ENCODE measurements at regions not wholly inside any gene's neighbourhood (a gene's known extent, or its start where the extent isn't known, plus 50 kb on each side); places are given as distances from the start of the nearest gene placed in this dataset.
"Not testable (repeated sequence)": the region's sequence is repeated elsewhere in the genome, so short reads cannot be mapped to it uniquely, and the experiment has no call there.

DNA sequence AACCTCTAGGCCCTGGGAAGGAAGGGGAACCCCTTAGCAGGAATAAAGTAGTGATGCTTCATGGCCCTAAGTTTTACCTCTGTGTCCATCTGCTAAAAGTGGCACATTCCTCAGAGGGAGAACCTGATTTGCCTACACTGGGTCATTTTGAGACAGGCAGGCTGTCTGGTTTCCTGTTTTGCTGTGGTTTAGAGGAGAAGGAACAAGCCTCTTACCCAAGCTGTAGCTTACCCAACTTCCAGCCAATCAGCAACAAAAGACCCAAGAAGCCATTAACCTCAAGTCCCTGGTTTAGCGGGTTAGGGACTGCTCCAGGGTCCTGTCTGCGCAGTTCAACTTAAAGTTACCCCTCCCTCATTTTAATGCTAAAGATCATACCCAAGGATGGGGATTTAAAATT is 411.0 kb downstream of the MAT2B start:
- H3K4me3 ChIP-seq (ENCODE audit: low read length) = peak overlapping the region; percentile 21; the same call in 1 of the 2 replicates
- TF ChIP-seq ZNF274 (IDR thresholded peaks at IDR 0.05; ENCODE audit: low read depth, low read length) = no peak

DNA sequence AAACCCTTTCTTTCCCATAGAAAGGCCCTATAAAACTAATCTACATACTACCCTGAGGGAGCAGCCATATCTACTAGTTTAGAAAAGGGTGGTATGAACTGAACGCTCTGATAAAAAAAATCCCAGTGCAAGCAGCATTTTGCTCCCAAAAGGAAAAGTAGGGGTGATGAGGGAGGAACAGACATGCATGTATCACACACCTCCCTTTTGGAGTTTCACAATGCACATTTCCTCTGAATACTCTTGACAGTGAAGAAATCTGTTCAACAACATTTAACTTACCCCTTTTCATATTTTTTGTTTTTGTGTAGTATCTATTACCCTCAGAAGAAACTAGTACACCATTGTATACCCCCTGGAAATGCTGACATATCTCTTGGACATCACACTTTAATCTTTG is 411.4 kb downstream of the MAT2B start:
- TF ChIP-seq ZNF274 (IDR thresholded peaks at IDR 0.05; ENCODE audit: low read depth, low read length) = no peak
- peak overlapping the region; percentile 18; the same call in 1 of the 2 replicates for H3K4me3 ChIP-seq (ENCODE audit: low read length)

DNA sequence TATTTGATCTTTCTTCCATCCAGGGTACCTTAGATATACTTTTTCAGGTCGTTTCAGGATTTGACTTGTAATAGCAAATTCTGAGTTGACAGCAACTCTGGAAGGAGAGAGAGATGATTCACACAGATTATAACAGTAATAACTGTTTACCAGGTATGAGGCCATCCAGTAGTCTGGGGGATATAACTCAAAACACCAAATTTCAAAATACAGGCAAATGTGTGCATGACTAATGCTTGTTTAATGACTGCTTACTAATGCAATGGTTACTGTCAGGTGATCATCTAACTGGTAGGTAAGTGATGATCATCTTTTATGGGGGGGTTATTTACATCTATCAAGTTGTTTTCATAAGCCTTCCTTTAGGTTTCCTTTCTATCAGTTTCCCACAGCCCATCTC is 412.3 kb downstream of the MAT2B start:
- H3K4me3 ChIP-seq (ENCODE audit: low read length) = no peak overlapping the region
- no peak for TF ChIP-seq ZNF274 (IDR thresholded peaks at IDR 0.05; ENCODE audit: low read depth, low read length)

DNA sequence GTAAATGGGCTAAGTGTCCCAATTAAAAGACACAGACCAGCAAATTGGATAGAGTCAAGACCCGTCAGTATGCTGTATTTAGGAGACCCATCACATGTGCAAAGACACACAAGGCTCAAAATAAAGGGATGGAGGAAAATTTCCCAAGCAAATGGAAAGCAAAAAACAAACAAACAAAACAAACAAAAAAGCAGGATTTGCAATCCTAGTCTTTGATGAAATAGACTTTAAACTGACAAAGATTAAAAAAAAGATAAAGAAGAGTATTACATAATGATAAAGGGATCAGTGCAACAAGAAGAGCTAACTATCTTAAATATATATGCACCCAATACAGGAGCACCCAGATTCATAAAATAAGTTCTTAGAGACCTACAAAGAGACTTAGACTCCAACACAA is 429.6 kb downstream of the MAT2B start:
- H3K4me3 ChIP-seq (ENCODE audit: low read length) = not testable (repeated sequence)

DNA sequence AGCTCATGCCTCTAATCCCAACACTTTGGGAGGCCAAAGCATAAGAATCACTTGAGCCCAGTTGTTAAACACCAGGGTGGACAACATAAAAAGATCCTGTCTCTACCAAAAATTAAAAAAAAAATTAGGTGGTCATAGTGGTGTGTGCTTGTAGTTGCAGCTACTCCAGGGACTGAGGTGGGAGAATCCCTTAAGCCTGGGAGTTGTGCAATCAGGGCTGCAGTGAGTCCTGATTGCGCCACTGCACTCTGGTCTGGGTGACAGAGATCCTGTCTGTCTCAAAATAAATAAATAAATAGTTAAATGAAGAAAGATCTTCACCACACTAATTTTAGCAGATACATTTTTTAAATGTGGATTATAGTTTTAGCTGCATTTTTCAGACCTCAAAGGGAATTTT is 433.2 kb downstream of the MAT2B start:
- no peak overlapping the region for H3K4me3 ChIP-seq (ENCODE audit: low read length)
- no peak for TF ChIP-seq ZNF274 (IDR thresholded peaks at IDR 0.05; ENCODE audit: low read depth, low read length)

DNA sequence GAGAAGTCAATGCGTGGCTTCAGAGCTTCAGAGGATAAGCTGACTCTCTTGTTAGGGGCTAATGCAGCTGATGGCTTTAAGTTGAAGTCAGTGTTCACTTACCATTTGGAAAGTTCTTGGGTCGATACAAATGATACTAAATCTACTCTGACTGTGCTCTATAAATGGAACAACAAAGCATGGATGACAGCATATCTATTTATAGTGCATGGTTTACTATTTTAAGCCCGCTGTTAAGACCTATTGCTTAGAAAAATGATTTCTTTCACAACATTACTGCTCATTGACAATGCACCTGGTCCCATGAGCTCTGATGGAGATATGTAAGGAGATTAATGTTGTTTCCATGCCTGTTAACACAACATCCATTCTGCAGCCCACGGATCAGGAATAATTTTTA is 435.7 kb downstream of the MAT2B start:
- no peak for TF ChIP-seq ZNF274 (IDR thresholded peaks at IDR 0.05; ENCODE audit: low read depth, low read length)
- H3K4me3 ChIP-seq (ENCODE audit: low read length) = no peak overlapping the region

DNA sequence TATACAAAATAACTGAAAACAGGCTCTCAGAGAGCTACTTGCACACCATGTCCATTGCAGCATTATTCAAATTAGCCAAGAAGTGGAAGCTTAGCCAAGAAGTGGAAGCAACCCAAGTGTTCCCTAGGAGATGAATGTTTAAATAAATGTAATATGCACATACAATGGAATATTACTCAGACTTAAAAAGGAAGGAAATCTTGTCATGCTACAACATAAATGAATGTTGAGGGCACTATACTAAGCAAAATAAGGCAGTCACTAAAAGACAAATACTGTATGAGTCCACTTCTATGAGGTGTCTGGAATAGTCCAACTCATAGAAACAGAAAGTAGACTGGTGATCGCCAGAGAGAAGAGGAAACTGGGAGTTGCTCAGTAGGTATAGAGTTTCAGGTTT is 438.1 kb downstream of the MAT2B start:
- TF ChIP-seq ZNF274 (IDR thresholded peaks at IDR 0.05; ENCODE audit: low read depth, low read length) = no peak
- no peak overlapping the region for H3K4me3 ChIP-seq (ENCODE audit: low read length)

DNA sequence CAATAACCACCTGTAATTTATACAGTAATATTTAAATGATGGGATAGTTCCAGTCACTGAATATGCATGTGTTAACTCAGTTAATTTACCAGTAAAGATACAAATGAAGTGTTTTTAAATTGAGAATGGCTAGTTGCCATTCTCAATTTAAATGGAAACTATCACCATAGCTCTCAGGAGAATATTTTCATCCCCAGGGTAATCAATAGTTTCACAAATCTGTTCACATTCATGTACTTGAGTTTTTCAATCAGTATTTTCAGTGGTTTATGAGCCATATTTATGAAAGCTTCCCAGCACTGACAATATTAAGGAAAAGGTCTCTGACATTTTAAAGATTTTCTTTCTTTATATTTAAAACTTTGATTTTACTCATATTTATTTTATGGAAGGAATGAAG is 439.3 kb downstream of the MAT2B start:
- no peak for TF ChIP-seq ZNF274 (IDR thresholded peaks at IDR 0.05; ENCODE audit: low read depth, low read length)

DNA sequence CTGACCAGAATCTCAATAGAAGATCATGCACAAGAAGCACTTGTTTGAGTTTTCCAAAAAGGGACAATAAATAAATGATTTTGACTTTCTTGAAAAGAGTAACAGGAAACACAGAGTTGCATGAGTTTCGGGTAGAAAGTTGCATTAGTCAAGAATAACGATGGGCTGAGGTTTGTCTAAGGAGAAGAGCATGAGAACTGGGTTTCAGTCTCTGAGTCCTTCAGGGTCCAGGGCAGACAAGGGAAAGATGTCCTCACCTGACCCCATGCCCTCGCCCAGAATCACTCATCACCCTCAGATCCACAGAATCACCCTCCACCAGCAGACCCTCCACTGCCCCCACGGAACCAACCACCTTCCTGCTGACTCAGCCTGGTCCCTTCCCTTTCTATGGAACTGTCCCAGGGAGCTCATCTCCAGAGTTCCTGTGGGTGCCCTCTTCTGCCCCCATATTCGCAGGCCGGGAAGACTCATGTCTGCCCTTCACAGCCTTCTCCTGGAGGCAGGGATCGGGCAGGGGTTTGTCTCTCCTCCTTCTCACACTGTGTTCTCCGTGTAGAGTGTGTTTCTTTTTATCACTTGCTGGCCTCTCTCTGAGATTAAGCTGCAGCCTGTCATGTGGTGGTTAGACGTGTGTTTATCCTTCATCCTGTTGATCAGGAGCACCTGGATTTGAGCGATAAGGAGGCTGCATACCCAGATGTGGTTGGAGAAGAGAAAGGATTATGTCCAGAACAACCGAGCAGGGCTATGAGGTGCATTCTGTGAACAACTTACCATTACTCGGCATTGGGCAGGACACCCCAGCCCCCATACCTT is 442.6 kb downstream of the MAT2B start:
- H3K4me3 ChIP-seq (ENCODE audit: low read length) = no peak overlapping the region
- TF ChIP-seq ZNF274 (IDR thresholded peaks at IDR 0.05; ENCODE audit: low read depth, low read length) = no peak

More for the DNA sequence above, 439.3 kb downstream of the MAT2B start:
- H3K4me3 ChIP-seq (ENCODE audit: low read length) = no peak overlapping the region

DNA sequence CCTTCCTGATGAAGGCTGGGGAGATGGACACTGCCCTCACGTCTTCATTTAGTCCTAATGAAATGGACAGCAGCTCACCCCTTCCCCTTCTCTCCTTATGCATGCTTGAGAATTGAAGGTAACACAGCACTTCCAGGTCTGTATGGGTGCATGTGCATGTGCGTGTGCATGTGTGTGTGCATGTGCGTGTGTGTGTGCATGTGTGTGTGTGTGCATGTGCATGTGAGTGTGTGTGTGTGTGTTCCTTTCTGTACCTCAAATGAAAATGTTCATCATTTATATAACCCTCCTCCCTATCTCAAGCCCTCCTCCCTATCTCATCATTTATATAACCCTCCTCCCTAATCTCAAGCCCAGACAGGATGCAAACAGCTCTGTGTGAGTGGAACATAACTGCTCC is 444.8 kb downstream of the MAT2B start:
- H3K4me3 ChIP-seq (ENCODE audit: low read length) = no peak overlapping the region
- TF ChIP-seq ZNF274 (IDR thresholded peaks at IDR 0.05; ENCODE audit: low read depth, low read length) = no peak

DNA sequence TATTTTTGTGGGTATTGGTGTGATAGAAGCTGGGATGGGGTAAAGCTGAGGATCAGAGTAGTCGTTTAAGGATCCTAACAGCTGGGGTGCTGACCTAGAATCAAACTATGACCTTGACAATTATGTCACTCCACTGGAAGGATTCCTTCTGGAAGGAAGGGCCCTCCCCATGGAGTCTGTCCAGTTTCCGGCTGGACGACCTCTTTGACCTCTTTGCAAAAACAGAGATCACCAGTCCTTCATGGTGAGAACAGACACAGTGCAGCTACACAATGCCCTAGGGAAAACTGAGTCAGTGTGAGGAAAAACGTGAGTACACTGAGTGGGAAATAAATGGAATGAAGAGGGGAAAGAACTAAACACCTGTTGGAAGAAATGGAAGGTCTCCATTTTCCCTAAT is 445.6 kb downstream of the MAT2B start:
- no peak for TF ChIP-seq ZNF274 (IDR thresholded peaks at IDR 0.05; ENCODE audit: low read depth, low read length)
- H3K4me3 ChIP-seq (ENCODE audit: low read length) = no peak overlapping the region

DNA sequence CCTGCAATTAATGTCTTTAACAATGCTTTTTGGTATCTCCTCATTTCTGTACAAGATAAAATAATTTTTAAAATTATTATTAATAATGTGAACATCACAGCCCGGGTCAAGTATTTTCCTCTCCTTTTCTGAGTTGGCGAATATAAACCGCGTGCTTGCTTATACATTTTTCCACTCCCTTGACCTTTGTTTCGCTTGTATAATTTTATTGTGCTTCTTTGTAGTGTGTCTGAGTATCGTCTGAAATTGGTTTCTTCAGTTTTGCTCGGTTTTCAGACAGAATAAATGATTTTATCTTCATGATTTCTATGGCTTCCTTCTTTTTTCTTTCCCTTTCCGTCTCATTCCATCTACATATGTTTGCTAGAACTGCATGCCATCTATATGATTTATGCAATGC is 448.5 kb downstream of the MAT2B start:
- TF ChIP-seq ZNF274 (IDR thresholded peaks at IDR 0.05; ENCODE audit: low read depth, low read length) = no peak
- no peak overlapping the region for H3K4me3 ChIP-seq (ENCODE audit: low read length)

DNA sequence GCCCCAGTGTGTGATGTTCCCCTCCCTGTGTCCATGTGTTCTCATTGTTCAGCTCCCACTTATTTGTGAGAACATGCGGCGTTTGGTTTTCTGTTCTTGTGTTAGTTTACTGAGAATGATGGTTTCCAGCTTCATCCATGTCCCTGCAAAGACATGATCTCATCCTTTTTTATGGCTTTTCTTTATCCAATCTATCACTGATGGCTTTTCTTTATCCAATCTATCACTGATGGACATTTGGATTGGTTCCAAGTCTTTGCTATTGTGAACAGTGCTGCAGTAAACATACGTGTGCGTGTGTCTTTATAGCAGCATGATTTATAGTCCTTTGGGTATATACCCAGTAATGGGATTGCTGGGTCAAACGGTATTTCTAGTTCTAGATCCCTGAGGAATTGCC is 455.8 kb downstream of the MAT2B start:
- not testable (repeated sequence) for H3K4me3 ChIP-seq (ENCODE audit: low read length)

DNA sequence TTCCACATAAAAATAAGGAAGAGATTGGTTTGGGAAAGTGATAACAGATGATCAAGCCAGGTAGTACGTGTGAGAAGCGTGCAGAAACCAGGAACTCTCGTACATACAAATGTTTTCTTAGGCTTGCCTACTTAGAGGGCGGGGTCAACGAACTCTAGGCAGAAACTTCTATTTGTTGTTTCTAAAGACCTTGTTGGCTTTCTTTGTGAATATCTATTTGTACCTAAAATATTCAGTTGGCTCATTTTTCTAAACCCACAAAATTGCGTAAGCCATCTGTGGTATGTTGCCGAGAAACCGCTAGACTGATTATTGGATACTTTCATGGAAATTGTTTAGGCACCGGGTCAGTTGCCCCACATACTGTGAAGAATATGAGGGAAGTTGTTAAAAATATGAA is 458.5 kb downstream of the MAT2B start:
- no peak for TF ChIP-seq ZNF274 (IDR thresholded peaks at IDR 0.05; ENCODE audit: low read depth, low read length)
- no peak overlapping the region for H3K4me3 ChIP-seq (ENCODE audit: low read length)

DNA sequence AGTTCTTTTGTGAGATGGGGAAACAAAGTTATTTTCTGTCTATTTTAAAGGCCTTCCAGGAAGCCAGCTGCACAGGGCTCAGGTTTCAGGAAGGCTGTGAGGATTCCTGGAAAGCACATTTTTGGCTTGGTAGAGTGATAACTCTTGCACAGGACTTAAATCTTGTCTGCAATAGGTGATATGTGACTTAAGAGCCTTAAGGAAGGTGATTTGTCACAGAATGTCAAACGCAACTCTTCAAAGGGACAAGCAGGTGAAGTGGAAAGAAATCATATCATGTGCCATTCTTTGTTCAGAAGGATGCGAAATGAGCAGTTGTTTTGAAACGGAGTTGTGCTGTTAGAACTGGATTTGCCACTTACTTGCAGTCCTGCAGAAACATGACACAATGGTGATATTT is 459.3 kb downstream of the MAT2B start:
- TF ChIP-seq ZNF274 (IDR thresholded peaks at IDR 0.05; ENCODE audit: low read depth, low read length) = no peak
- no peak overlapping the region for H3K4me3 ChIP-seq (ENCODE audit: low read length)

DNA sequence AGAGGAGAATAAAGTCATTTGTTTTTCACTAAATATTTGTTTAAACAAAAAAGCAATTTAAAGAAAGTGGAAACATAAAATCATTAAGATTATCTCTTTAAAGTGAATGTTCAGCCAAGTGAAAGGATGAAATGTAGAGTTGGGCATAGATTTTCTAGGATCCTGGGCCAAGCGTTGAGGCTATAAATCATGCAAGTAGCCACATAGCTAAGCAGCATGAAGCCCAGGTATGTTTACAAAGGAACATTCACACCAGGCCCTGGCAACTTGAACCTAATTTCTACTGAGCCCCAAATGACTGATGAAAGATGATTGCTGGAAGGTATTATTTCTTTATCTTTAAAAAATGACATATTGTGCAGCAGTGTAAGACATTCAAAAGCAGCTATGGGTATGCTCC is 461.8 kb downstream of the MAT2B start:
- no peak for TF ChIP-seq ZNF274 (IDR thresholded peaks at IDR 0.05; ENCODE audit: low read depth, low read length)
- no peak overlapping the region for H3K4me3 ChIP-seq (ENCODE audit: low read length)
